ENCODE measurements at regions not wholly inside any gene's neighbourhood (a gene's known extent, or its start where the extent isn't known, plus 50 kb on each side); places are given as distances from the start of the nearest gene placed in this dataset.
"Not testable (repeated sequence)": the region's sequence is repeated elsewhere in the genome, so short reads cannot be mapped to it uniquely, and the experiment has no call there.

- H3K4me3 ChIP-seq (ENCODE audit: low read length in 3 of 3) = no peak overlapping the region
- no peaks in the 10 kb centered on the region for H3K36me3 ChIP-seq (ENCODE audit: control insufficient read depth in 3 of 3, insufficient read depth in 3 of 3, low read length in 3 of 3)
- H3K9me3 ChIP-seq (ENCODE audit: control insufficient read depth in 3 of 3, low read length in 3 of 3) = no peaks in the 10 kb centered on the region
- H3K27me3 ChIP-seq (ENCODE audit: control insufficient read depth in 3 of 3, insufficient read depth in 3 of 3, low read length in 3 of 3) = no peaks in the 10 kb centered on the region
- H3K27ac ChIP-seq (ENCODE audit: low read depth, low read length) = no peak overlapping the region
- no peak overlapping the region for H3K9ac ChIP-seq (ENCODE audit: low read depth in 1 of 3, low read length in 3 of 3)
- no peaks in the 10 kb centered on the region for H3K4me1 ChIP-seq (ENCODE audit: control insufficient read depth in 3 of 3, insufficient read depth in 3 of 3, low read length in 3 of 3)
Measured at GRCh38 chr2:52597346-52597745, 1170.3 kb upstream of the CHAC2 start.

- H3K27me3 ChIP-seq (ENCODE audit: control insufficient read depth in 3 of 3, insufficient read depth in 3 of 3, low read length in 3 of 3) = no peaks in the 10 kb centered on the region
- H3K9me3 ChIP-seq (ENCODE audit: control insufficient read depth in 3 of 3, low read length in 3 of 3) = no peaks in the 10 kb centered on the region
- H3K4me3 ChIP-seq (ENCODE audit: low read length in 3 of 3) = no peak overlapping the region
- no peak overlapping the region for H3K27ac ChIP-seq (ENCODE audit: low read depth, low read length)
- H3K36me3 ChIP-seq (ENCODE audit: control insufficient read depth in 3 of 3, insufficient read depth in 3 of 3, low read length in 3 of 3) = no peaks in the 10 kb centered on the region
- no peak overlapping the region for H3K9ac ChIP-seq (ENCODE audit: low read depth in 1 of 3, low read length in 3 of 3)
- H3K4me1 ChIP-seq (ENCODE audit: control insufficient read depth in 3 of 3, insufficient read depth in 3 of 3, low read length in 3 of 3) = no peaks in the 10 kb centered on the region
Measured at GRCh38 chr2:52594026-52594425, 1173.6 kb upstream of the CHAC2 start.

- H3K27me3 ChIP-seq (ENCODE audit: control insufficient read depth in 3 of 3, insufficient read depth in 3 of 3, low read length in 3 of 3); H3K4me3 ChIP-seq (ENCODE audit: low read length in 3 of 3); H3K4me1 ChIP-seq (ENCODE audit: control insufficient read depth in 3 of 3, insufficient read depth in 3 of 3, low read length in 3 of 3); H3K27ac ChIP-seq (ENCODE audit: low read depth, low read length); H3K9me3 ChIP-seq (ENCODE audit: control insufficient read depth in 3 of 3, low read length in 3 of 3); H3K36me3 ChIP-seq (ENCODE audit: control insufficient read depth in 3 of 3, insufficient read depth in 3 of 3, low read length in 3 of 3); H3K9ac ChIP-seq (ENCODE audit: low read depth in 1 of 3, low read length in 3 of 3): not testable (repeated sequence)
Measured at GRCh38 chr2:52584071-52584470, 1183.5 kb upstream of the CHAC2 start.

- Histone ChIP-seq H3K27me3 (ENCODE audit: control insufficient read depth in 3 of 3, insufficient read depth in 3 of 3, low read length in 3 of 3) (no peaks in the 10 kb centered on the region), H3K4me1 (ENCODE audit: control insufficient read depth in 3 of 3, insufficient read depth in 3 of 3, low read length in 3 of 3) (no peaks in the 10 kb centered on the region), H3K9me3 (ENCODE audit: control insufficient read depth in 3 of 3, low read length in 3 of 3) (peaks cover 0 to 6% (median 0%) of the 10 kb centered on the region in 3 donors), H3K4me3 (ENCODE audit: low read length in 3 of 3) (no peak overlapping the region), H3K36me3 (ENCODE audit: control insufficient read depth in 3 of 3, insufficient read depth in 3 of 3, low read length in 3 of 3) (no peaks in the 10 kb centered on the region), H3K9ac (ENCODE audit: low read depth in 1 of 3, low read length in 3 of 3) (no peak overlapping the region), H3K27ac (ENCODE audit: low read depth, low read length) (no peak overlapping the region)
Measured at GRCh38 chr2:52572469-52572894, 1195.1 kb upstream of the CHAC2 start.

- H3K9ac ChIP-seq (ENCODE audit: low read depth in 1 of 3, low read length in 3 of 3) = no peak overlapping the region
- no peak overlapping the region for H3K4me3 ChIP-seq (ENCODE audit: low read length in 3 of 3)
- H3K9me3 ChIP-seq (ENCODE audit: control insufficient read depth in 3 of 3, low read length in 3 of 3) = peaks cover 0 to 6% (median 0%) of the 10 kb centered on the region in 3 donors
- no peaks in the 10 kb centered on the region for H3K36me3 ChIP-seq (ENCODE audit: control insufficient read depth in 3 of 3, insufficient read depth in 3 of 3, low read length in 3 of 3)
- no peak overlapping the region for H3K27ac ChIP-seq (ENCODE audit: low read depth, low read length)
- H3K4me1 ChIP-seq (ENCODE audit: control insufficient read depth in 3 of 3, insufficient read depth in 3 of 3, low read length in 3 of 3) = no peaks in the 10 kb centered on the region
- no peaks in the 10 kb centered on the region for H3K27me3 ChIP-seq (ENCODE audit: control insufficient read depth in 3 of 3, insufficient read depth in 3 of 3, low read length in 3 of 3)
Measured at GRCh38 chr2:52571380-52572347, 1195.9 kb upstream of the CHAC2 start.

- Histone ChIP-seq H3K27me3 (ENCODE audit: control insufficient read depth in 3 of 3, insufficient read depth in 3 of 3, low read length in 3 of 3) (no peaks in the 10 kb centered on the region), H3K9me3 (ENCODE audit: control insufficient read depth in 3 of 3, low read length in 3 of 3) (peaks cover 0 to 6% (median 0%) of the 10 kb centered on the region in 3 donors), H3K36me3 (ENCODE audit: control insufficient read depth in 3 of 3, insufficient read depth in 3 of 3, low read length in 3 of 3) (no peaks in the 10 kb centered on the region), H3K4me1 (ENCODE audit: control insufficient read depth in 3 of 3, insufficient read depth in 3 of 3, low read length in 3 of 3) (no peaks in the 10 kb centered on the region), H3K27ac (ENCODE audit: low read depth, low read length) (no peak overlapping the region), H3K9ac (ENCODE audit: low read depth in 1 of 3, low read length in 3 of 3) (no peak overlapping the region), H3K4me3 (ENCODE audit: low read length in 3 of 3) (no peak overlapping the region)
Measured at GRCh38 chr2:52570716-52571115, 1196.9 kb upstream of the CHAC2 start.

GRCh38 chr2:52563151-52563550, 1204.5 kb upstream of the CHAC2 start:
- H3K9me3 ChIP-seq (ENCODE audit: control insufficient read depth in 3 of 3, low read length in 3 of 3) = no peaks in the 10 kb centered on the region
- H3K36me3 ChIP-seq (ENCODE audit: control insufficient read depth in 3 of 3, insufficient read depth in 3 of 3, low read length in 3 of 3) = no peaks in the 10 kb centered on the region
- H3K27me3 ChIP-seq (ENCODE audit: control insufficient read depth in 3 of 3, insufficient read depth in 3 of 3, low read length in 3 of 3) = no peaks in the 10 kb centered on the region
- H3K27ac ChIP-seq (ENCODE audit: low read depth, low read length) = no peak overlapping the region
- no peak overlapping the region for H3K4me3 ChIP-seq (ENCODE audit: low read length in 3 of 3)
- H3K4me1 ChIP-seq (ENCODE audit: control insufficient read depth in 3 of 3, insufficient read depth in 3 of 3, low read length in 3 of 3) = no peaks in the 10 kb centered on the region
- H3K9ac ChIP-seq (ENCODE audit: low read depth in 1 of 3, low read length in 3 of 3) = no peak overlapping the region

GRCh38 chr2:52558265-52558664, 1209.3 kb upstream of the CHAC2 start:
- no peaks in the 10 kb centered on the region for H3K9me3 ChIP-seq (ENCODE audit: control insufficient read depth in 3 of 3, low read length in 3 of 3)
- H3K9ac ChIP-seq (ENCODE audit: low read depth in 1 of 3, low read length in 3 of 3) = no peak overlapping the region
- no peaks in the 10 kb centered on the region for H3K36me3 ChIP-seq (ENCODE audit: control insufficient read depth in 3 of 3, insufficient read depth in 3 of 3, low read length in 3 of 3)
- no peak overlapping the region for H3K27ac ChIP-seq (ENCODE audit: low read depth, low read length)
- H3K4me3 ChIP-seq (ENCODE audit: low read length in 3 of 3) = no peak overlapping the region
- H3K4me1 ChIP-seq (ENCODE audit: control insufficient read depth in 3 of 3, insufficient read depth in 3 of 3, low read length in 3 of 3) = no peaks in the 10 kb centered on the region
- H3K27me3 ChIP-seq (ENCODE audit: control insufficient read depth in 3 of 3, insufficient read depth in 3 of 3, low read length in 3 of 3) = no peaks in the 10 kb centered on the region

GRCh38 chr2:52542297-52542696, 1225.3 kb upstream of the CHAC2 start:
- Histone ChIP-seq H3K27me3 (ENCODE audit: control insufficient read depth in 3 of 3, insufficient read depth in 3 of 3, low read length in 3 of 3) (no peaks in the 10 kb centered on the region), H3K9ac (ENCODE audit: low read depth in 1 of 3, low read length in 3 of 3) (no peak overlapping the region), H3K9me3 (ENCODE audit: control insufficient read depth in 3 of 3, low read length in 3 of 3) (no peaks in the 10 kb centered on the region), H3K27ac (ENCODE audit: low read depth, low read length) (no peak overlapping the region), H3K4me1 (ENCODE audit: control insufficient read depth in 3 of 3, insufficient read depth in 3 of 3, low read length in 3 of 3) (no peaks in the 10 kb centered on the region), H3K36me3 (ENCODE audit: control insufficient read depth in 3 of 3, insufficient read depth in 3 of 3, low read length in 3 of 3) (no peaks in the 10 kb centered on the region), H3K4me3 (ENCODE audit: low read length in 3 of 3) (no peak overlapping the region)

- H3K9me3 ChIP-seq (ENCODE audit: control insufficient read depth in 3 of 3, low read length in 3 of 3) = no peaks in the 10 kb centered on the region
Measured at GRCh38 chr2:52539026-52539970, 1228.3 kb upstream of the CHAC2 start.

More at GRCh38 chr2:52539026-52539970, 1228.3 kb upstream of the CHAC2 start:
- no peak overlapping the region for H3K9ac ChIP-seq (ENCODE audit: low read depth in 1 of 3, low read length in 3 of 3)
- no peaks in the 10 kb centered on the region for H3K36me3 ChIP-seq (ENCODE audit: control insufficient read depth in 3 of 3, insufficient read depth in 3 of 3, low read length in 3 of 3)
- H3K27me3 ChIP-seq (ENCODE audit: control insufficient read depth in 3 of 3, insufficient read depth in 3 of 3, low read length in 3 of 3) = no peaks in the 10 kb centered on the region
- no peaks in the 10 kb centered on the region for H3K4me1 ChIP-seq (ENCODE audit: control insufficient read depth in 3 of 3, insufficient read depth in 3 of 3, low read length in 3 of 3)
- no peak overlapping the region for H3K4me3 ChIP-seq (ENCODE audit: low read length in 3 of 3)
- no peak overlapping the region for H3K27ac ChIP-seq (ENCODE audit: low read depth, low read length)
